NB4 (cell line): ENCODE measurements at regions not wholly inside any gene's neighbourhood (a gene's known extent, or its start where the extent isn't known, plus 50 kb on each side); places are given as distances from the start of the nearest gene placed in this dataset.

Source experiments
- CTCF ChIP-seq: IDR thresholded peaks from one replicate; pipeline ENCODE4 v1.5.1; 2012; ENCODE audit warnings: low read depth, low read length
- MYC ChIP-seq: IDR thresholded peaks from 2 replicates; pipeline ENCODE4 v1.6.1; 2011; ENCODE audit warnings: low read depth, low read length

GRCh38 chr15:69974321-69974720 lies 123.4 kb downstream of the TLE3 start:
- TF ChIP-seq MYC, result no peak
- TF ChIP-seq CTCF, result no peak
